HG02943 (cell line): ENCODE measurements at regions not wholly inside any gene's neighbourhood (a gene's known extent, or its start where the extent isn't known, plus 50 kb on each side); places are given as distances from the start of the nearest gene placed in this dataset.

Experiments
- ATAC-seq: cut with Tn5 transposase; IDR thresholded peaks from one replicate; pipeline ENCODE4 v1.9.1; 2021; ENCODE audit warnings: mild to moderate bottlenecking, low read depth, moderate library complexity; ENCODE audit not compliant: unreplicated experiment

GRCh38 chr1:21347072-21347581 lies 56.9 kb upstream of the ECE1 start:
- ATAC-seq = no peak

- ATAC-seq = no peak
These were observed 56.3 kb upstream of the ECE1 start for GRCh38 chr1:21346365-21347071.

GRCh38 chr1:21344750-21345443 lies 54.6 kb upstream of the ECE1 start:
- ATAC-seq = peak; percentile 21

GRCh38 chr1:21344098-21344749 lies 54.0 kb upstream of the ECE1 start:
- no peak for ATAC-seq

GRCh38 chr1:21342961-21343838 lies 52.9 kb upstream of the ECE1 start:
- no peak for ATAC-seq

GRCh38 chr1:21341517-21342078 lies 51.3 kb upstream of the ECE1 start:
- no peak for ATAC-seq

- ATAC-seq = no peak
These were observed 50.8 kb upstream of the ECE1 start for GRCh38 chr1:21341022-21341421.

- no peak for ATAC-seq
These were observed 50.1 kb upstream of the ECE1 start for GRCh38 chr1:21340230-21340945.
